ENCODE measurements at regions not wholly inside any gene's neighbourhood (a gene's known extent, or its start where the extent isn't known, plus 50 kb on each side); places are given as distances from the start of the nearest gene placed in this dataset.
"Not testable (repeated sequence)": the region's sequence is repeated elsewhere in the genome, so short reads cannot be mapped to it uniquely, and the experiment has no call there.

DNA sequence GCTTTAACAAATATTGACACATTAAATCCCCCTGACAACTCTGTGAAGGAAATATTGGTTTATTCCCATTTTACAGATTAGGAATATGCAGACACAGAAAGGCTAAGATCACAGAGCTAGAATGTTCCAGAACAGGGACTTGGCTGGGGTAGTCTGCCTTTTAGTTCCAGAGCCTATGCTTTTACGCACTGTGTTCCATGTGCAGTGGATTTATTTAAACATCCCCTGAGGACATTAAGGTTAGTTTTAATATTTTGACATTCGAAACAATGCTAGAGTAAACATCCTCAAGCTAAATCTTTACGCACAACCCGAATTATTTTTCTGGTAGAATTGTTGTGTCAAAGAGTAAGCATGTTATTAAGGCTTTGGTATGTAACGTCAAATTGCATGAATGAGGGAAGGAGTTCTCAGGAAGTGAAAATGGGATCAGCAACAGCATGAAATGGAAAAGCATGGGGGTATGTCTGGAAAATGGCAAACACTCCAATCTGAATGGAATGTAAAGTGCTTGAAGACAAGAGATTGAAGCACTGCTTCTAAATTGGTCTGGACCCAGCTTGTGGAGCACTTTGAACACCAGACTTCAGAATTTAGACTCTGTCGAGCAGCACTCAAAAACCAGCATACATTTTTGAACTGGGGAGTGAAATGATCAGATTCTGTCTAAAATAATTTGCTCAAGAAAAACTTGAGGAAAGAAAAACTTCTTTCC is 429.9 kb downstream of the CD83 start:
- H3K27ac ChIP-seq = no peak overlapping the region
- no peak overlapping the region for H3K4me3 ChIP-seq
- no peaks in the 10 kb centered on the region for H3K9me3 ChIP-seq
- TF ChIP-seq, protein P1, sequence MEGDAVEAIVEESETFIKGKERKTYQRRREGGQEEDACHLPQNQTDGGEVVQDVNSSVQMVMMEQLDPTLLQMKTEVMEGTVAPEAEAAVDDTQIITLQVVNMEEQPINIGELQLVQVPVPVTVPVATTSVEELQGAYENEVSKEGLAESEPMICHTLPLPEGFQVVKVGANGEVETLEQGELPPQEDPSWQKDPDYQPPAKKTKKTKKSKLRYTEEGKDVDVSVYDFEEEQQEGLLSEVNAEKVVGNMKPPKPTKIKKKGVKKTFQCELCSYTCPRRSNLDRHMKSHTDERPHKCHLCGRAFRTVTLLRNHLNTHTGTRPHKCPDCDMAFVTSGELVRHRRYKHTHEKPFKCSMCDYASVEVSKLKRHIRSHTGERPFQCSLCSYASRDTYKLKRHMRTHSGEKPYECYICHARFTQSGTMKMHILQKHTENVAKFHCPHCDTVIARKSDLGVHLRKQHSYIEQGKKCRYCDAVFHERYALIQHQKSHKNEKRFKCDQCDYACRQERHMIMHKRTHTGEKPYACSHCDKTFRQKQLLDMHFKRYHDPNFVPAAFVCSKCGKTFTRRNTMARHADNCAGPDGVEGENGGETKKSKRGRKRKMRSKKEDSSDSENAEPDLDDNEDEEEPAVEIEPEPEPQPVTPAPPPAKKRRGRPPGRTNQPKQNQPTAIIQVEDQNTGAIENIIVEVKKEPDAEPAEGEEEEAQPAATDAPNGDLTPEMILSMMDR (IDR thresholded peaks at IDR 0.05) = no peak
- no peak for DNase-seq (ENCODE audit: low spot score)
- no peaks in the 10 kb centered on the region for H3K27me3 ChIP-seq
- no peaks in the 10 kb centered on the region for H3K36me3 ChIP-seq
- H3K4me1 ChIP-seq = peaks cover 0 to 16% of the 10 kb centered on the region in 2 donors

DNA sequence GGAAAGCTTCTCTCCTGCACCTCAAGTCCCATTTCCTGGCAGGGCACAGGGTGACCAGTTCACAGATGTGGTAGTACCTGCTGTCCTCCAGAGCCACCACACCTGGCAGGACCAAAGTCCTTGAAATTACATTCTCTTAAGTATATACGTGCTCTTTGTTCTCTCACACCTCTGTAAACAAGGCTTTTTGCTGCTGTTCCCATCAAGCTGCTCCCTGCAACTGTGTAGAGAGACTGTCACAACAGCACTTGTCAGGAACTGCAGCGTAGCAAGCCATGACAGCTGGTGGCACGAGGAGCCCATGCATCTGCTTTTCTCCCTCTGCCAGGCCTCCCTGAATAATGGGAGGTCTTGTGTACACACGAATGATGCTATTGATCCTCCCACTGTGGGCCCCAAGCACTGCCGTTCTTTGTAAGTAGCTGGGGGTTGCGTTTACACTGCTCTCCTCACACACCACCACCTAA is 431.8 kb downstream of the CD83 start:
- Histone ChIP-seq H3K27me3 (no peaks in the 10 kb centered on the region), H3K27ac (no peak overlapping the region), H3K36me3 (no peaks in the 10 kb centered on the region), H3K4me3 (no peak overlapping the region), H3K4me1 (peaks cover 0 to 16% of the 10 kb centered on the region in 2 donors), H3K9me3 (no peaks in the 10 kb centered on the region)
- TF ChIP-seq, protein P1 (IDR thresholded peaks at IDR 0.05) = no peak
- no peak for DNase-seq (ENCODE audit: low spot score)

DNA sequence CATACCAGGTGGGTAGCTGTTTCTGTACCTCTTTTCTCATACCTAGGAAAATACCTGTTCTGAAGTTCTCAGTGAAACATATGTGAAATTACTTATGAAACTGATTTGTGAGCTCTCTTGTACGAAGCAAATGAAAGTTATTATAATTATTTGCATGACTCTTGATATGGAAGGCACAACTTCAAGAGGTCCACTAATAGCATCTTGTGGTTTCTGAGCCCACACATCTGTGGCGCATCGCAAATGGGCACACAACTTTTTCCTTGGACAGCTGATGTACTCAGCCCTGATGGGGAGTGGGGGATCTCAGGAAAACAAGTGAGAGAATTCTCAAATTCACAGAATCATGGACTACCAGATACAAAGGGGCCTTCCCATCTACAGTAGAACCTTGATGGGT is 432.3 kb downstream of the CD83 start:
- Histone ChIP-seq H3K36me3 (no peaks in the 10 kb centered on the region), H3K4me3 (no peak overlapping the region), H3K27ac (no peak overlapping the region), H3K9me3 (no peaks in the 10 kb centered on the region), H3K27me3 (no peaks in the 10 kb centered on the region), H3K4me1 (peaks cover 0 to 16% of the 10 kb centered on the region in 2 donors)
- no peak for DNase-seq (ENCODE audit: low spot score)
- TF ChIP-seq, protein P1 (IDR thresholded peaks at IDR 0.05) = no peak

DNA sequence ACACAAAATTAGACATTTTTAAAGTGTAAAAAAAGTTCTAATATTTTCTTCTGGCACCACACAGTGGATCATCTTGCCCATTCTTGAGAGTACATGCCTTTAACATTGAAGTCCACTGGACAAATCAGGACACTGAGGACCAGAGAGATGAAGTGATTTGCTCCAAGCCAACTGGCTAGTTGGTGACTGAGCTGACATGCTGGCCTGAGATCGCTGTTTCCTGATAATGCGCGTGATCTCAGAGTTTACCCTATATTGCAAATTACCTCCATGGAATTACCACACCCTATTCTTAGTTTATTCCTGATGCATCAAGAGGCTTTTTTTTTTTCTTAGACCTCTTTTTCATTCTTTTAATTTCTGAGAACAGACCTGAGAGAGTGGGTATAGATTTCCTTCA is 432.8 kb downstream of the CD83 start:
- Histone ChIP-seq H3K9me3 (no peaks in the 10 kb centered on the region), H3K27ac (peak overlapping the region; percentile 36 to 83), H3K4me3 (no peak overlapping the region), H3K36me3 (no peaks in the 10 kb centered on the region), H3K4me1 (peaks cover 0 to 16% of the 10 kb centered on the region in 2 donors), H3K27me3 (no peaks in the 10 kb centered on the region)
- TF ChIP-seq, protein P1 (IDR thresholded peaks at IDR 0.05) = no peak
- DNase-seq (ENCODE audit: low spot score) = no peak

DNA sequence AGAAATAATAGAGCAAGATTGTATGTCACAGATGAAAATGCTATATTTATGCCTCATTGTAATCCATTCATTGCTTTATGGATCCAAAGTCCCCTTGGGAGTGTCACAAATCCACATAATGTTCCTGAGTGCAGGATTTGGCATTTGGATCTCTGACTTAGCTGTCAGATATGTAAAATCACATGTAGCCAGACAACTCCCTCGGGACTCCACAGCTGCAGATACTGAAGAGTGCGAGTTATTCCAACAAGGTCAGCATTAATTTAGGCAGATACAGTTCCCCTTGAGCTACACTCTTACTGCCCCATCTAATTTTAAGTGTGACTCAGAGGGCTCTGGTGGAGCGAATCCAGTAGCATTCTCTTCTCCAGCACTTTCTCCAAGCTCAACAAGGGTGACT is 433.2 kb downstream of the CD83 start:
- Histone ChIP-seq H3K27me3 (no peaks in the 10 kb centered on the region), H3K4me3 (no peak overlapping the region), H3K4me1 (peaks cover 0 to 16% of the 10 kb centered on the region in 2 donors), H3K27ac (peak overlapping the region; percentile 36 to 83), H3K9me3 (no peaks in the 10 kb centered on the region), H3K36me3 (no peaks in the 10 kb centered on the region)
- DNase-seq (ENCODE audit: low spot score) = no peak
- TF ChIP-seq, protein P1 (IDR thresholded peaks at IDR 0.05) = no peak

DNA sequence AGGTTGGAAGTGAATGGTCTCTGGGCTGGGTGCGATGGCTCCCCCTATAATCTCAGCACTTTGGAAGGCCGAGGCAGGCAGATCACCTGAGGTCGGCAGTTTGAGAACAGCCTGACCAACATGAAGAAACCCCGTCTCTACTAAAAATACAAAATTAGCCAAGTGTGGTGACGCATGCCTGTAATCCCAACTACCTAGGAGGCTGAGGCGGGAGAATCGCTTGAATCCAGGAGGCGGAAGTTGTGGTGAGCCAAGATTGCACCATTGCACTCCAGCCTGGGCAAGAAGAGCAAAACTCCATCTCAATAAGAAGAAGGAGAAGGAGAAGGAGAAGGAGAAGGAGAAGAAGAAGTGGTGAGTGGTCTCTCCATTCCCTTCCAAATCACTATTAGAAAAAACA is 434.0 kb downstream of the CD83 start:
- not testable (repeated sequence) for H3K27me3 ChIP-seq; H3K36me3 ChIP-seq; H3K4me3 ChIP-seq; DNase-seq (ENCODE audit: low spot score); H3K9me3 ChIP-seq
- peaks cover 0 to 16% of the 10 kb centered on the region in 2 donors for H3K4me1 ChIP-seq
- peak overlapping the region in 1 of 2 donors; percentile 83 for H3K27ac ChIP-seq

Measured in right atrium auricular region (tissue), 2 donors.